ENCODE measurements at regions not wholly inside any gene's neighbourhood (a gene's known extent, or its start where the extent isn't known, plus 50 kb on each side); places are given as distances from the start of the nearest gene placed in this dataset.
"Not testable (repeated sequence)": the region's sequence is repeated elsewhere in the genome, so short reads cannot be mapped to it uniquely, and the experiment has no call there.

DNA sequence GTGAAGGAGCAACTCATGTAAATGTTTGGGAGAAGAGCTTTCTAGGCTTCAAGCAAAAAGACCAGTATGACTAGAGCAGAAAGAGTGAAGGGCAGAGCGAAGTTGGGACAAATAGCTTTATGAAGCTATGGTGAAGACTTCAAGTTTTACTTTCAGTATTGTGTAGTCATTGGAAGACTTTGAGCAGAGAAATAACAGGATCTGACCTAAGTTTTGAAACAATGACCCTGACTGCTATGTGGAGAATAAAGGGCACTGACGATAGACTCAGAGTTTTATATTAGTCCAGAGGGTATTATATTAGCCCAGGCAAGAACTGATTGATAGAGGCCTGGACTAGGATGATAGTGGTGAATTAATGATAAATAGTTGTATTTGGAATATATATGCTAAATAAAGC, 187.3 kb downstream of the KTN1 start:
- DNase-seq (ENCODE audit: low read depth in 2 of 2), result no peak

DNA sequence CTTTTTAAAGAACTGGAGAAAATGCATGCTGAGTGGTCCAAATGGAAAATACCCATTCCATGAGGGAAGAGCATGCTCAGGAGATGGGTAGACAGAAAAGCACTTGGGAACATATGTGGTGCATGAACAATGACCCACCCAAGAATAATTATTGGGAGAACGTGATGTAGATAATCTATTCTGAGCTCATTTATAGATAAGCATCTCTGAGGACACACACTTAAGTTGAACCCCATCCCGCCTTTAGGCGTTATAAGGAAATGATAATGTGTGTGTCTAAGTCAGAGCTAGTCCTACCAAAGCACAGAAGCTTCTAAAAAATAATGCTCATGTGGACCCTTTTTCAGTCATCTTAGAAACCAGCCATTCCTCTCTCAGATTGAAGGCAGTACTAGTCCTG, 189.9 kb downstream of the KTN1 start:
- no peak for DNase-seq (ENCODE audit: low read depth in 2 of 2)

DNA sequence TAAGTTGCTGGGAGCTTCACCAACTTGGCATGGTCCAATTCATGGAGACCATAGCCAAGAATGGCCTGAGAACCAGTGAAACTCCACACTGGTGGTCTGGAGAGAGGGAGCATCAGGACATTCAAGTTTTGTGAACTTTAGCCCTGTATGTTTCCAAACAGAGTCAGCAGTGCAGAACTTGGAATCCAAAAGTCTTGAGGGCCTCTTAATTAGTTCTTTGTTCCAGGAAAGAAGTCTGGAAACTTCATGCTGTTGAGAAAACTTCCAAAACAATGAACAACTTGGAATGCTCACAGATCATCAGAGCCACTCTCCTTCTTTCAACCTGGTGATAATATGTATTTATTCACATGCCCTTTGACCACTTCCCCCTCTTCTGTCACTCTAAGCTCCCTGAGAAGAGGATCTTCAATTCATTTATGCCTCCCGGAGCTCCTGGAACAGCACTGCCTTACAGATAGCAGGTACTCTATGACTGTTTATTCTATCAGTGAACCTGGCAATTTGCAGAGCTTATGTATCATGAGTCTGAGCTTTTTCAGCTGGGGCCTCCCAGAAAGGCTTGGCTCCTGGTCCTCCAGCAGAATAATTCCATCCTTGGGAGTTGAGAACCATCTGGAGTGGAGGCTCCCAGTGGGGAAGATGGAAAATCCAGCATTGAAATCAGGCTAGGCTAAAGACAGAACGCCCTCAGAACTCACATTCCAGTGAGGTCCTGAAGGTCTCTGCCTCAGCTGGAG, 191.4 kb downstream of the KTN1 start:
- no peak for DNase-seq (ENCODE audit: low read depth in 2 of 2)

DNA sequence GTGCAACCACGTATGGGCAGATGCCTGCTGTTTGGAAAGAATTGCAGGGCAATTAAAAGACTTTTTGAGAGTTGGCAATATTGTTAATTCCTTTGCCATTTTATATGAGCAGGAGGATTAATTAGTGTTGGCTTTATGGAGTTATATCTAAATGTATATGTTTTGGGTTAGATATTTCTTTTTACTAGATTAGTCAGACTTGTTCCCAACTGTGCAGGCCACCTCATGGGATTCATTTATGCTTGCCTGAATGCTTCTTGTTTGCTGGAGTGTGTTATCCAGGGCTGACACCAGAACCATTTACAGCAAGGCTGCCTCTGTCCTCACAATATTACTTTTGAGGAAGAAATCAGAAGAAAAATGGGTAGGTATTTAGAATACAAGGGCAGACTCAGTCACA, 192.5 kb downstream of the KTN1 start:
- no peak for DNase-seq (ENCODE audit: low read depth in 2 of 2)

DNA sequence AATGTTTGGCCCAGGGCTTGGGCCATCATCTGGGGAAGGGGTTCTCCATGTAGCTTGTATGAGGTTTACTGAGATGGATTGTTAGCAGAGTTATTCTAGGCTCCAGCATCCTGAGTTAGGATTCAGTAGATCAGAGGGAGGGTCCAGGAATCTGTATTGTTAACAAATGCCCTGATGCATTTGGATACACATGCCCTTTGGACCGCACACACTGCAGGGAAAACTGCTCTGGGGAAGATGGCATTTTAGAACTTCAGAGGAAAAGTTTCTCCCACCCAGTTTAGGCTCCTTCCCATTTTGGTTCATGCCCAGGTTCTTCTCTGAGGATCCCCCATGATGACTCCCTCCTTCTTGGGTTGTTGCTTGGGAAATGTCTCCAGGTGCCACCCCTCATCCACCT, 193.3 kb downstream of the KTN1 start:
- DNase-seq (ENCODE audit: low read depth in 2 of 2), result no peak

DNA sequence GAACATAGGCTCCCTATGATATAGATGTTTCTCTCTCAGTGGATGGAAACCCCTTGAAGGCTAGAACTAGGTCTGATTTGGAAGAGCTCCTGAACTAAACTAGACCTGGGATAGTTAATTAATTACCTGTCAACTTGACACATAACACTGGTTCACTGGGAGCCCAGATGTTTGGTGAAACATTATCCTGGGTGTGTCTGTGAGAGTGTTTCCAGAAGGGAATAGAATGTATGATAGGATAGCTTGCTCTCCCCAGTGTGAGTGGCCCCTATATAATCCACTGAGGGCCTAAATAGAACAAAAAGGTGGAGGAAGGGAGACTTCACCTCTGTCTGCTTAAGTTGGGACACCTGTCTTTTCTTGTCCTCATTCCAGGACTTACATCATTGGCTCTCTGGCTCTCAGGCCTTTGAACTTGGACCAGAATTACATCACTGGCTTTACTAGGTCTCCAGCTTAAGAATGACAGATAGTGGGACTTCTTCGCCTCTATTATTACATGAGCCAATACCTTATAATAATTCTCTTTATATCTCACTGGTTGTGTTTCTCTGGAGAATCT, 194.1 kb downstream of the KTN1 start:
- no peak for DNase-seq (ENCODE audit: low read depth in 2 of 2)

DNA sequence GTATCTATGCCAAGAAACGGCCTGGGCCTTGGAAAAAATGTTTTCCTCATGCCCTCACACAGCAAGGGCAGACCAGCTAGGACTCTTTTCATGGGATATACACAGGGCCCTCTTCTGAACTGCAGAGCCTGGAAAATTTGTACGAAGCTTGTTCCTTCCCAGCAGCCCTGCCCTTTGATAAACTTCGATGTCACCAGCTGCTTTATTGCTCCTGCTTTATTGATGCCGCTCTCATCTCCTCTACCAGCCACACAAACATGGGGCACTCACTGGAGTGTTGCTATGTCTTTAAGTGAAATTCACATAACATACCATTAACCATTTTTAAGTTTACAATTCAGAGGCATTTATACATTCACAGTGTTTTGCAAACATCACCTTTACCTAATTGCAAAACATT, 197.9 kb downstream of the KTN1 start:
- DNase-seq (ENCODE audit: low read depth in 2 of 2), result no peak

DNA sequence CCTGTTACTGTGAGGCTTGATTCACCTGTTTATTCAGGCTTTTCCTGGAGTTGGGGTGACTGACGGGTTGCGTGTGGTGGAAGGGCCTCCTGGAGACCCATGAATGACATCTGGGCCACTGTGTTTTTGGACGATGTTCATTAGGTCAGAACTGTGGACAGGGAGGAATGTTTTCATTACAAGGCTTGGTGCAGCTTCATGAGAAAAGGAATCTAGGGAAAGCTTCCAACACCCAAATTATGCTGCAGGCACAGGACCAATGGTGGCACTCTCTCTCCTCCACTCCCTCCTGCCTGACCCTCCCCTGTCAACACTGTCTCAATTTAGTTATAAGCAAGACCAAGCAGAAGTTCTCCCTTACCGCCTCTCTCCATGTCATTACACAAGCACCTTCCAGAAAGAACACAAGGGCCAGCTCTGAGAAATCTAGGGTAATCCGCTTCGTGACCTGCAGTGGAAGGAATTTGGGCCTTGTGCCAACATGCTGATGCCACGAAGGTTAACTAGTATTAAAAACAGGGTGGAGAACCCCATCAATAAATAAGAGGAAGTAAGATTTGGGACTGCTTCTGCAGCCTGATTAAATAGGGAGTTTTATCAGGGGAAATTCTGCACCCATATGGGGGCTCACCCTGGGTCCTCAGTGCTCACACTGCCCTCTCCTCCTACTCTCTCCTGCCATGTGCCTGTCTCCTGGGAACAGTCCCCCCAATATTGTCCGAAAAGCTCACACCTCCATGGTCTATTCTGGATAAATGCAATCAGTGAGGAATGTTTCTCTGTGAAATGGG, 200.3 kb downstream of the KTN1 start:
- DNase-seq (ENCODE audit: low read depth in 2 of 2), result no peak

DNA sequence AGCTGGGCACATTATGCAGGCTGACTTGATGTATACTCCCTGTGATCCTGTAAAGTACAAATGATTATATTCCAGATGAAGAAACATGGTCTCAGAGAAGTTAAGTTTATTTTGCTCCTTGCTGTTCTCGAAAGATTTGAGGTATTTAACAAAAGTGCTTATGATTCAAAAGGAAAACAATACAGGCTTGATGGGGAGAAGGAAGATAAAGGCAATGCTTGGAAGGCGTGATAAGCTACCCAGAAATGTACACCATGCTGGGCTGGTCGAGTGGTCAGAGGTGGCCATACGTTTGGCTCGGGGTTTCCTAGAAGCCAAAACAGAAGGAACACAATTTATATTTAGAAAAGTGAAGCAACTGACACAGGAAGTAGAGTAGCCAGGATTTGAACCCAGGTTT, 201.0 kb downstream of the KTN1 start:
- no peak for DNase-seq (ENCODE audit: low read depth in 2 of 2)

DNA sequence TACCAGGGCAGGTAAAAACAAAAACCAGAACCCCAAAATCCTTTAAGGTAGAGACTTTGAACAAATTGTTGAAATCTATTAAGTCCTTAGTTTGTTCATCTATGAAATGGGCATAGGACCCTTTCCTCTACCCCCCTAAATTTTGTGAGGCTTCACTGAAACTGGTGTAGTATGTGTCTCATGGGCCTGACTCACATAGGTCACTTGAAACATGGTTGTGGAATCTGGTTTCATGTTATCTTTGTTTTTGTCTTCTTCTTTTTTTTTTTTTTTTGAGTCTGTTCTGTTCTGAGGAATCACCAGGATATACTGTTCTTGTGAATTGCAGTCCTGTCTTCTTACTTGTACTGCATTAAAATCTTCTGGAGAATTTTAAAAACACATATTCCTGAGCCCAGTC, 202.2 kb downstream of the KTN1 start:
- DNase-seq (ENCODE audit: low read depth in 2 of 2), result no peak

DNA sequence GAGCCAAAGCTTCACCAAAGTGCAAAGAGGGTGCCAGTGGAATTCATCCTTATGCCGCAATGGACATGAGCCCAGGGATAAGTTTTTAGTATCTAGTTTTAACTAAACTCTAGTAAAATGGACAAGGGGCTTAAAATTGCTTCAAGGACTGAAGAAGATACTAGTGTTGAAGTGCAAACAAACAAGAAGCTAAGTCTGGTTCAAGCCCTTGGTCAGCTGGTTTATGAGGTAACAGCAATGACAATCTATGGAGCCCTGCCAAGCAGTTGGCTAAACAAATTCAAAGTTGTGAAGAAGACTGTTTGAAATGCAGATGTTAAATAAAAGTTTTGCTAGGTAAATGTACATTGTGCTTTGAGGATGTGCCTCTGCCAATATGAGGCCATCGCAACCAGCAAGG, 209.4 kb downstream of the KTN1 start:
- no peak for DNase-seq (ENCODE audit: low read depth in 2 of 2)

DNA sequence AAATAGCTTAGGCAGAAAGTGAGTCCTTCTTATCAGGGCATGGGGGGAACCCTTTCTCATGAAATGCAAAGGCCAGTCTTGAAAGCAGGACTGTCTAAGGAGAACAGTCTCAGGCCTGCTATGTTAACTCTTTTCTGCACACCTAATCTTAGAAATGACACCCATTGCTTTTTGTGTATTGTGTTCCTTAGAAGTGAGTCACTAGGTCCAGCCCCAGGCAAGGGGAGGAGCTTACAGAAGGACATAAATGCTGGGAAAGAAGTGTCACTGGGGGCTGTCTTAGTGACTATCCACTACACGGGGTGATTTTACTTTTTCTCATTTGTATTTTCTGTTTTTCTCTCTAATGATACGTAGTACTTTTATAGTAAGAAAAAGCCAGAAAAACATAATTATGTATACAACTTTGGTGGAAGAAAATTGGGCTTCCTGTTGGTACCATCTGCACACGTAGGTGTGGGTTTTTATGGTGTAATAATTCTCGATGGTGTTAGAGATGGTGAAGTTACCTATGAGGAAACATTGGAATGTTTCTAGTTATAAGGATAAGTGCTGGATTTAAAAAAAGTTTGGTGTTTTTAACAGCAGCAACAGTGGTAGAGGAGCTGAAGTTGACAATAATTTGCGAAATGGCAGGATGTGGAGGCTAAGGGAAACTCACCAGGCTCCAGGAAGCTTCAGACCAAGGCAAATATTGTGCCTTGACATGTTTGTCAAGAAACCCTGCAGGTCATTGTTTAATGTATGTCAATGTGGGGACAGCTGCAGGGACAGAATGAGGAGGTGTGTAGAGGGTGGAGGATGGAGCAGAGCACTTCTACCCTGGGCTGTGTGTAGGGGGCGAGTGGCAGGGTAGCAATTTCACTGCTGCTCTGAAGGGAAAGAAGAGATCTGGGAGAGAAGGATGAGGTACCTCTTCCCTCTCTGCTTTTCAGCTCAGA, 214.9 kb downstream of the KTN1 start:
- DNase-seq (ENCODE audit: low read depth in 2 of 2), result no peak

DNA sequence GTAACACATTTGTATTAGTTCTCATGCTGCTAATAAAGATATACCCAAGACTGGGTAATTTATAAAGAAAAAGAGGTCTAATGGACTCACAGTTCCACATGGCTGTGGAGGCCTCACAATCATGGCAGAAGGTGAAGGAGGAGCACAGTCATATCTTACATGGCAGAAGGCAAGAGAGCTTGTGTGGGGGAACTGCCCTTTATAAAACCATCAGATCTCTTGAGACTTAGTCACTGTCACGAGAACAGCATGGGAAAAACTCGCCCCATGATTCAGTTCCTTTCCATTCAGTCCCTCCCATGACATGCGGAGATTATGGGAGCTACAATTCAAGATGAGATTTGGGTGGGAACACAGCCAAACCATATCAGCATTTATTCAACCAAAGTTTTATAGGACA, 216.5 kb downstream of the KTN1 start:
- not testable (repeated sequence) for DNase-seq (ENCODE audit: low read depth in 2 of 2)

DNA sequence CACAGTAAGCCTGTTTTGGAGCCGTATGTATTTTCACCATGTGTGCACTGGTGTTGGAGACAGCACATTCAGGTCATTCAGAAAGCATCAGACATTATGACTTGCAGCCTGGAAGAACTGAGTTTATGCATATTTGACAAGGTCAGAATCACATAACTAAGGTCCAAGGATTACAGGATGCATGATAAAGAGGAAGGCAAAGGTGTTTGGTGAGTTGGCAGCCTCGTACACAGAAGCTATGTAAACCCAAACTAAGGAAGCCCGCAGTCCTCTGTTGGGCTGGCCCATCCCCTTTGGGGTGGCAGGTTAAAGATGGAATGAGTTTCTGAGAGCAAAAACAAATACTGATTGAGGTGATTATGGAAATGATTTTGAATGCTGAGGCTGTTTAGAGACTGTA, 218.4 kb downstream of the KTN1 start:
- DNase-seq (ENCODE audit: low read depth in 2 of 2), result no peak

DNA sequence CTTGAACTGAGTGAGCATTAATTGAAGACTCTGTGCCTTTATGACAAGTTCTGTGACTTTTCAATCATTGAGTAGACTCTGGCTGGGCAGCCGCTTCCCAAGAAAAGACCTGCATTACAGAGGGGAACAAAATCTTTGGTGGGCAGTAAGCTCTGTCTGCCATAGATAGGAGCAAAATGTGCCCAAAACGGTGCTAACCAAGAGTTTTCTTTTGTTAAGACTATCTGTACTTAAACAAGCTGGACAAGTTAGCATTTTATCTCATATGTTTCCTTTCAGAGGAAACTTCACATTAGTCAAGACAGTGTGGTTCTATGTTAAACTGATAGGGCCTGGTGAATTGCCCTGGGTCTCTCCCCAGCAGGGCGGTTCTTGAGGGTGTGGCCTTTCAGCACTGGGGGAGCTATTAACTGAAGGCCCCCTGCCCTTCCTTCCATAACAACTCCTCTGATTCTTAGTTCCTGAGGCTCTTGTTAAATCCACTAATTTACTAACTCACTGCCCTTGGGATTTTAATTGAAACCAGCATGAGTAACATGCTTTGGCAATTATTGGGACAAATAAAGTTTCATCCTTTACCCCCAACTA, 219.6 kb downstream of the KTN1 start:
- DNase-seq (ENCODE audit: low read depth in 2 of 2), result no peak

DNA sequence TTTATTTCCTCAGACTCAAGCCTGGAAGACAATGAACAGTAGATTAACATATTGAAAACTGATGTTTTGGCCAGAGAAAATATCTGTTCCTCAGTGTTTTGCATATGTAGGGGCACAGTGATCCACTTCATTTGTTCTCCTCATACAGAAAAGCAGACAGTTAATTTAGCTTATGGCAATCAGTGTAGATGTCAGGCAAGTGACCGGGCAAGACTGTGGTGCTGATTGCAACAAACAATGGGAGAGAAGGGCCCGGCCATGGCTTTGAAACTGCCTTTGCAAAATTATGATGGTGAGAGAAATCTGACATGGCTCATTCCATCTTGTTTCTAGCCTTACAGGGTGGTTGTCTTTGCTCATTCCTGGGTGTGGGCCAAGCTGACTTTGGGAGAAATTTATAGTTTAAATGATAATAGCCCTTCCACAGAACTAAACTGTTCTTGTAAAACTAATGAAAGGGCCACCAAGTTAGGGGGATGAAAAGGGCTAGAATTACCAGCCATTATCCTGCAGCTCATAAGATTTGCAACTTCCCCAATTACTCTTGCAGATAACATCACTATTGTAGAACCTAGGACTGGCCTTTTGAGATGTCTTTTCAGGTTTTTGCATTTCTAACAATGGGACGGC, 220.3 kb downstream of the KTN1 start:
- no peak for DNase-seq (ENCODE audit: low read depth in 2 of 2)

DNA sequence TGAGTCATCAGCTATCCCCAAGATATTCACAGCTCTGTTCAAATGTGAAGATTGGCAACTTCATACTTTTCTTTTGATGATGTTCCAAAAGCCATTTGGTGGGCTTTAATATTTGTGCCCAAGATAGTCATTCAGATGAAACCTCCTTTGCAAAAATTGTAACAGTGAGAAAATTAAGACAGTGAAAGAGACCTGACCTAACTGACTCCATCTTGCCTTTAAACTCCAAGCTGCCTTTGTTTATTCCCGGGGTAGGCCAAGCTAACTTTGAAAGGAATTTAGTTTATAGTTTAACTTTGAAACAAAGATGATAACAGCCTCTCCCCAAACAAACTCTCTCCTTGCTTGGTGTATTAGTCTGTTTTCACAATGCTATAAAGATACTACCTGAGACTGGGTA, 221.1 kb downstream of the KTN1 start:
- DNase-seq (ENCODE audit: low read depth in 2 of 2), result no peak

DNA sequence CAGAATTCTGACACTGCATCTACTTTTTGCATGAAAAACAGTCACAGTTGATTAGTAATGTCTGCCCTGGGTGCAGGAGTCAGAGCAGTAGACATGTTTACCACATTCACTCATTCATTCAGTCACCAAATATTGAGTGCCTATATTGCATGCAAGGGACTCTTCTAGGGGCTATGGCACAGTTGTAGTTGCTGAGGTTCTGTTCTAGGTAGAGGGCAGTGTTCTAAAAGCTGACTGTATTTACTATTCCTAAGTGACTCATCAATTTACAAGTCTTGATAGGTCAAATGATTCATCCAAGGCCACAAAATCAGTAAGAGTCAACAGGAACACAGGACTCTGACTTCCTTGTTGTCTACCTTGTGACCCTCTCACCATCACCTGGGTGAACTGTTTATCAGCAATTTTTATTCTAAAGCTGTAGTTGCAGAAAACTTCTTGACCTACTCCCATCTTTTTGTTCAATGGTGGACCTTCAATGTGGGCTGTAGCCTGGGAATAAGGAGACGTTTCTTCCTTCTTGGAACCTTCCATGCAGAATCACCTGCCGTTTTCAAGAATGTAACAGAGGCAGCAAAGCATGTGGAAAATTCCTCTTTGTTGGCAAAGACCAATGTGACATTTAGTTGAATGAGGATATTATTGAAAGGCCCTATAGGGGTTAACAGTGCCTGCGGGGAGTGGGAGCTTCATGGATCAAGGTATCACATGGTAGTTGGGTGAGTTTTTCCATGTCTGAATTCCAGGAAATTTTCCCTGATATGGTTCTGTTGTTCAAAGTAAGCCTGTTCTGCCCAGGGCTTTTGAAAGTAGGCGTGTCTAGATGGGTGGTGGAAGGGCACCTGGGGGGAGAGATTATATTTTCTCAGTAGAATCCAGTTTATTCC, 223.2 kb downstream of the KTN1 start:
- no peak for DNase-seq (ENCODE audit: low read depth in 2 of 2)

DNA sequence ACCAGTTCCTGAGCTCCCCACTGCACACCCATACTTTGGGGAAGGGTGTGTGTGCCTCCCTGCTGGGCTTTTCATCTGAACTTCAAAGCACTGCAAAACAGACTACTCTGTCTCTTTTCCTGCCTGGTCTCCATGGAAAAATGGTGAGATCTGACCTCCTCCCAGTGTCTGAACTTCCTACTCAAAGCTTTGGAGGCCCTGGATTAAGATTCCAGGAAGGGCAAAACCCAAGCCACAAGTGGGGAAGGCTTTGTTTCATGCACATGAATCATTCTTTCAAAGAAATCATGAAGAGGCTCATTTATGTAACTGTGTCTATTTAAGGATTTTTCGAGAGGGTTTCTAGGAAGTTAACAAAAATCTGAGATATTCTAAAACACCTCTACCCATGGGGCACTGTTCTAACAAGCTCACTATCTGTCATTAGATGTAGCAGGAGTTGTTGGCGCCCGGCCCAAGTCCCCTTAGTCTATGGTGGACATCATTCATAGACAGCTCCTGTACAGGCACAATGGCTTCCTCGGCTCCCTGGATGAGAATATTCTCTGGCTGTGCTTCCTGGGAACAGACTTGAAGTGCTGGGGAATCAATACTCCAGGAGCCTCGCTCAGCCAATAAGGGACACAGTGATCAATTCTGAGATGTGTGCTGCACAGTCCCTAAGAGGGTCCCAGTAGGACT, 224.0 kb downstream of the KTN1 start:
- no peak for DNase-seq (ENCODE audit: low read depth in 2 of 2)

DNA sequence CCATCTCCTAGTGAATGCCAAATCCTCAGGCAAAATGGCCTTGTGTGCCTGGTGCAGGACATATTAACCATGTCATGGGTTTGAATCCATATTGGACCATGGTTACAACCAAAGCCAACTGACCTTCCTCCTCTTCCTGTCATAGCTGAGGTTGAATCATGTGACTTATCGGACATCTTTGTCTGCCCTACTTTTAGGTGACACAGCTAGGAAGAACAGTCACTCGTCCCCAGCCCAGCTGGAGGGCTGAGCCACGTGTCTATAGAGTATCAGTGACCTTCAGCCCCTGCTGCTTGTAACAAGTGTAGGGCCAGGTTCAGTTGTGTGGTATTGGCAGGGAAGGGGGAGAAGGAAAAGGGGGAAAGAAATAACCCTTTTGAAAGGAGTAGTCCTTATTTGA, 225.2 kb downstream of the KTN1 start:
- DNase-seq (ENCODE audit: low read depth in 2 of 2), result no peak
